Spleen (tissue), 7 donors: ENCODE measurements at regions not wholly inside any gene's neighbourhood (a gene's known extent, or its start where the extent isn't known, plus 50 kb on each side); places are given as distances from the start of the nearest gene placed in this dataset.

Experiments used
- CTCF ChIP-seq, 11 experiments: fragments of 200-600 bp in 7 of 11; fragments of 450-650 bp in 4 of 11; sonication (generic) in 4 of 11; IDR thresholded peaks in 8 of 11; conservative IDR thresholded peaks in 3 of 11; 1 replicate in 7 of 11; 2 replicates in 4 of 11; pipeline versions ENCODE4 v1.4.0 to v1.8.0; 2016 to 2021; ENCODE audit warnings: antibody characterized with exemption in 11 of 11, inconsistent platforms in 4 of 11, mild to moderate bottlenecking in 1 of 11
- POLR2A ChIP-seq, 3 donors: fragments of 450-650 bp; IDR thresholded peaks; one replicate each; pipeline ENCODE4 v1.5.1; 2017; ENCODE audit warnings: antibody characterized with exemption in 3 of 3, mild to moderate bottlenecking in 1 of 3
- POLR2AphosphoS5 ChIP-seq, 3 donors: sonication (generic); formaldehyde crosslinking; IDR thresholded peaks; one replicate each; pipeline ENCODE4 v1.5.1; 2017; ENCODE audit warnings: antibody characterized with exemption in 3 of 3
- donor health status: DM: no; HTN: no; CAD: no; lungs with moderate emphysema.
- donor health status: DM: no; HTN: no; CAD: no.
- donor health status: DM: no; HTN: no; CAD: no.

- TF ChIP-seq POLR2AphosphoS5 (IDR thresholded peaks at IDR 0.05) (no peak), CTCF (IDR thresholded peaks at IDR 0.05 in 8 of 11, conservative IDR thresholded peaks at IDR 0.05 in 3 of 11) (no peak), POLR2A (IDR thresholded peaks at IDR 0.05) (no peak)
Measured at GRCh38 chr5:112023766-112024165, 266.8 kb upstream of the NREP start.
